ENCODE measurements at regions not wholly inside any gene's neighbourhood (a gene's known extent, or its start where the extent isn't known, plus 50 kb on each side); places are given as distances from the start of the nearest gene placed in this dataset.

DNA sequence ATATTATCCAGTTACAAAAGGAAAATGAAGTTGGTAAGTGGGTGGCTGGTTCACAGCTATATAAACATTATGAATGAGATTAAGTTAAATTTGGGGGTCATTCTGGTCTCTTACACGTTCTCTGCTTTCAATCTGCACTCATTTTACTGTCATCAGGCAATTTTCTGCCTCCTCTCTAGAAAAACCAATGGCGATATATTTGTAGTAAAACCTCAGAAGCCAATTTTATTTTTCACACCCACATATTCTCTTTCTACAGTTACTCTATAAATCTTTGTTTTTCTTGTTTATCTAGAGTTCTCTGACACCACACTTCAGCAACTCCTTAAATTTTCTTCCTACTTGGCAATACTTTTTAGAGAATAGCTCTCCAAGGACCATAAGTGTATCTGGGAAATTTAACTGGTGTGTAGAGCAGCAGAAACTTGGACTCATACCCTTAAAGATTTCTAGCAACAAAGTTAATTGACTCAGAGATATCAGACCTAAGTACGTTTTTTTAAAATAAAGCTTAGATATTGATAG, 926.9 kb downstream of the TMTC2 start:
- TF ChIP-seq, protein P1, sequence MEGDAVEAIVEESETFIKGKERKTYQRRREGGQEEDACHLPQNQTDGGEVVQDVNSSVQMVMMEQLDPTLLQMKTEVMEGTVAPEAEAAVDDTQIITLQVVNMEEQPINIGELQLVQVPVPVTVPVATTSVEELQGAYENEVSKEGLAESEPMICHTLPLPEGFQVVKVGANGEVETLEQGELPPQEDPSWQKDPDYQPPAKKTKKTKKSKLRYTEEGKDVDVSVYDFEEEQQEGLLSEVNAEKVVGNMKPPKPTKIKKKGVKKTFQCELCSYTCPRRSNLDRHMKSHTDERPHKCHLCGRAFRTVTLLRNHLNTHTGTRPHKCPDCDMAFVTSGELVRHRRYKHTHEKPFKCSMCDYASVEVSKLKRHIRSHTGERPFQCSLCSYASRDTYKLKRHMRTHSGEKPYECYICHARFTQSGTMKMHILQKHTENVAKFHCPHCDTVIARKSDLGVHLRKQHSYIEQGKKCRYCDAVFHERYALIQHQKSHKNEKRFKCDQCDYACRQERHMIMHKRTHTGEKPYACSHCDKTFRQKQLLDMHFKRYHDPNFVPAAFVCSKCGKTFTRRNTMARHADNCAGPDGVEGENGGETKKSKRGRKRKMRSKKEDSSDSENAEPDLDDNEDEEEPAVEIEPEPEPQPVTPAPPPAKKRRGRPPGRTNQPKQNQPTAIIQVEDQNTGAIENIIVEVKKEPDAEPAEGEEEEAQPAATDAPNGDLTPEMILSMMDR (optimal IDR thresholded peaks at IDR 0.05 in 1 of 3, IDR thresholded peaks at IDR 0.05 in 1 of 3, conservative IDR thresholded peaks at IDR 0.05 in 1 of 3; ENCODE audit: extremely low read depth in 1 of 3, insufficient read depth in 2 of 3, low read length in 3 of 3) = no peak
- no peak for TF ChIP-seq EZH2 (IDR thresholded peaks at IDR 0.05; ENCODE audit: low read length)

All from keratinocyte (primary cell).